ENCODE measurements at regions not wholly inside any gene's neighbourhood (a gene's known extent, or its start where the extent isn't known, plus 50 kb on each side); places are given as distances from the start of the nearest gene placed in this dataset.

- TF ChIP-seq, protein P1, sequence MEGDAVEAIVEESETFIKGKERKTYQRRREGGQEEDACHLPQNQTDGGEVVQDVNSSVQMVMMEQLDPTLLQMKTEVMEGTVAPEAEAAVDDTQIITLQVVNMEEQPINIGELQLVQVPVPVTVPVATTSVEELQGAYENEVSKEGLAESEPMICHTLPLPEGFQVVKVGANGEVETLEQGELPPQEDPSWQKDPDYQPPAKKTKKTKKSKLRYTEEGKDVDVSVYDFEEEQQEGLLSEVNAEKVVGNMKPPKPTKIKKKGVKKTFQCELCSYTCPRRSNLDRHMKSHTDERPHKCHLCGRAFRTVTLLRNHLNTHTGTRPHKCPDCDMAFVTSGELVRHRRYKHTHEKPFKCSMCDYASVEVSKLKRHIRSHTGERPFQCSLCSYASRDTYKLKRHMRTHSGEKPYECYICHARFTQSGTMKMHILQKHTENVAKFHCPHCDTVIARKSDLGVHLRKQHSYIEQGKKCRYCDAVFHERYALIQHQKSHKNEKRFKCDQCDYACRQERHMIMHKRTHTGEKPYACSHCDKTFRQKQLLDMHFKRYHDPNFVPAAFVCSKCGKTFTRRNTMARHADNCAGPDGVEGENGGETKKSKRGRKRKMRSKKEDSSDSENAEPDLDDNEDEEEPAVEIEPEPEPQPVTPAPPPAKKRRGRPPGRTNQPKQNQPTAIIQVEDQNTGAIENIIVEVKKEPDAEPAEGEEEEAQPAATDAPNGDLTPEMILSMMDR (IDR thresholded peaks at IDR 0.05 in 2 of 3, conservative IDR thresholded peaks at IDR 0.05 in 1 of 3; ENCODE audit: control insufficient read depth in 2 of 3, extremely low read depth in 1 of 3, insufficient read depth in 1 of 3, low read depth in 3 of 3, low read length in 3 of 3), result no peak
- TF ChIP-seq CHD2 (IDR thresholded peaks at IDR 0.05; ENCODE audit: borderline replicate concordance, low read depth, low read length), result no peak
- TF ChIP-seq CBFB (IDR thresholded peaks at IDR 0.05; ENCODE audit: low read depth), result no peak
- TF ChIP-seq EP300 (IDR thresholded peaks at IDR 0.05; ENCODE audit: borderline replicate concordance in 1 of 2, control insufficient read depth in 1 of 2, low read depth in 2 of 2, low read length in 2 of 2), result no peak
- TF ChIP-seq RBBP5 (conservative IDR thresholded peaks at IDR 0.05), result no peak
- TF ChIP-seq REST (IDR thresholded peaks at IDR 0.05; ENCODE audit: low read depth, low read length), result no peak
- TF ChIP-seq NR2F1 (conservative IDR thresholded peaks at IDR 0.05), result no peak
- TF ChIP-seq HDAC2 (IDR thresholded peaks at IDR 0.05), result no peak
- no peak for TF ChIP-seq SMC3 (IDR thresholded peaks at IDR 0.05; ENCODE audit: borderline replicate concordance, low read length)
- no peak for TF ChIP-seq STAT3 (IDR thresholded peaks at IDR 0.05; ENCODE audit: low read depth, low read length)
- TF ChIP-seq POLR2A (IDR thresholded peaks at IDR 0.05; ENCODE audit: low read depth, low read length), result no peak
- TF ChIP-seq NBN (IDR thresholded peaks at IDR 0.05), result no peak
Observed at GRCh38 chr1:58227604-58228003, 318.9 kb downstream of the OMA1 start.

Measured in GM12878 (cell line).